HEK293T (cell line): ENCODE measurements at regions not wholly inside any gene's neighbourhood (a gene's known extent, or its start where the extent isn't known, plus 50 kb on each side); places are given as distances from the start of the nearest gene placed in this dataset.

Experiments used
- BHLHE40 ChIP-seq: fragments of 450-650 bp; IDR thresholded peaks from 2 replicates; pipeline ENCODE4 v1.6.1; 2016; ENCODE audit warnings: mild to moderate bottlenecking, moderate library complexity, borderline replicate concordance
- CTBP1 ChIP-seq: fragments of 450-650 bp; IDR thresholded peaks from 2 replicates; pipeline ENCODE4 v1.6.1; 2016; ENCODE audit warnings: borderline replicate concordance
- ELF4 ChIP-seq: fragments of 450-650 bp; IDR thresholded peaks from 2 replicates; pipeline ENCODE4 v1.6.1; 2017; ENCODE audit warnings: antibody characterized with exemption
- FOXA1 ChIP-seq: fragments of 450-650 bp; IDR thresholded peaks from 2 replicates; pipeline ENCODE4 v1.6.1; 2016; ENCODE audit warnings: mild to moderate bottlenecking
- FOXK2 ChIP-seq: fragments of 450-650 bp; IDR thresholded peaks from 2 replicates; pipeline ENCODE4 v1.6.1; 2016; ENCODE audit warnings: mild to moderate bottlenecking
- FOXM1 ChIP-seq: fragments of 450-650 bp; IDR thresholded peaks from 2 replicates; pipeline ENCODE4 v1.6.1; 2017; ENCODE audit warnings: mild to moderate bottlenecking, borderline replicate concordance
- L3MBTL2 ChIP-seq: fragments of 450-650 bp; conservative IDR thresholded peaks from 2 replicates; pipeline ENCODE4 v1.6.1; 2016; ENCODE audit warnings: mild to moderate bottlenecking
- LEF1 ChIP-seq: fragments of 450-650 bp; IDR thresholded peaks from 2 replicates; pipeline ENCODE4 v1.6.1; 2017; ENCODE audit warnings: mild to moderate bottlenecking, borderline replicate concordance
- NFRKB ChIP-seq: fragments of 450-650 bp; IDR thresholded peaks from 2 replicates; pipeline ENCODE4 v1.6.1; 2016; ENCODE audit warnings: mild to moderate bottlenecking, moderate library complexity
- PKNOX1 ChIP-seq: fragments of 450-650 bp; IDR thresholded peaks from 2 replicates; pipeline ENCODE4 v1.6.1; 2016
- SP1 ChIP-seq: fragments of 450-650 bp; IDR thresholded peaks from 2 replicates; pipeline ENCODE4 v1.6.1; 2017
- TARDBP ChIP-seq: fragments of 450-650 bp; IDR thresholded peaks from 2 replicates; pipeline ENCODE4 v1.6.1; 2016
- ZNF384 ChIP-seq: fragments of 450-650 bp; IDR thresholded peaks from 2 replicates; pipeline ENCODE4 v1.6.1; 2016

GRCh38 chr3:8143186-8143585 is 358.4 kb upstream of the LMCD1 start:
- TF ChIP-seq PKNOX1 (no peak), FOXA1 (no peak), LEF1 (no peak), FOXM1 (no peak), FOXK2 (no peak), SP1 (no peak), L3MBTL2 (no peak), CTBP1 (no peak), TARDBP (no peak), BHLHE40 (no peak), ELF4 (no peak), NFRKB (no peak), ZNF384 (no peak)
